ENCODE measurements at regions not wholly inside any gene's neighbourhood (a gene's known extent, or its start where the extent isn't known, plus 50 kb on each side); places are given as distances from the start of the nearest gene placed in this dataset.

- TF ChIP-seq ZNF207 (IDR thresholded peaks at IDR 0.05; ENCODE audit: borderline replicate concordance): no peak
- TF ChIP-seq BHLHE40 (IDR thresholded peaks at IDR 0.05; ENCODE audit: borderline replicate concordance in 1 of 2, low read depth in 2 of 2, low read length in 1 of 2): no peak
- TF ChIP-seq E2F4 (IDR thresholded peaks at IDR 0.05; ENCODE audit: low read depth, low read length): no peak
- no peak for TF ChIP-seq RAD51 (IDR thresholded peaks at IDR 0.05)
- no peak for TF ChIP-seq STAT3 (IDR thresholded peaks at IDR 0.05; ENCODE audit: low read depth, low read length)
Observed at GRCh38 chr5:126208691-126209090, 214.5 kb upstream of the GRAMD2B start (continued).

GRCh38 chr5:126210955-126211354 lies 212.3 kb upstream of the GRAMD2B start:
- FAIRE-seq (no peak), ATAC-seq (no peak), DNase-seq (ENCODE audit: low read depth, low spot score) (no peak)
- no peak for TF ChIP-seq ASH2L (IDR thresholded peaks at IDR 0.05; ENCODE audit: borderline replicate concordance, low read depth)
- no peak for TF ChIP-seq HSF1 (IDR thresholded peaks at IDR 0.05; ENCODE audit: low read depth, low read length)
- TF ChIP-seq IKZF1 (conservative IDR thresholded peaks at IDR 0.05): no peak
- no peak for TF ChIP-seq E2F8 (IDR thresholded peaks at IDR 0.05; ENCODE audit: low read depth, partially characterized antibody)
- no peak for TF ChIP-seq ETV6 (conservative IDR thresholded peaks at IDR 0.05 in 1 of 2, IDR thresholded peaks at IDR 0.05 in 1 of 2; ENCODE audit: borderline replicate concordance in 1 of 2, low read depth in 1 of 2)
- no peak for TF ChIP-seq POLR2AphosphoS2 (IDR thresholded peaks at IDR 0.05; ENCODE audit: low read depth, low read length)
- in situ Hi-C loops (cut with MboI) (no loop called here), intact Hi-C loops (cut with micrococcal nuclease; ENCODE audit: unreplicated experiment) (no loop called here)
- no peaks in the 10 kb centered on the region for H4K20me1 ChIP-seq (ENCODE audit: control insufficient read depth, insufficient read depth)
- H2AFZ ChIP-seq (ENCODE audit: control insufficient read depth, low read depth, low read length): no peak overlapping the region
- ChIA-PET CTCF (no interaction called here), SMC1A (ENCODE audit: uncharacterized antibody, unreplicated experiment) (no interaction called here), RAD21 (ENCODE audit: unreplicated experiment) (no interaction called here), POLR2A (no interaction called here)
- no peak overlapping the region for H3K4me2 ChIP-seq (ENCODE audit: control insufficient read depth, insufficient read depth)
- 17% methylated on average over 6 of the region's 6 CpGs for WGBS (ENCODE audit: insufficient coverage, insufficient replicate concordance, low lambda C conversion rate, missing lambda C conversion rate)
- no peak overlapping the region for H3K27ac ChIP-seq (ENCODE audit: control insufficient read depth, insufficient read depth)
- H3K9me3 ChIP-seq (replicated peaks; ENCODE audit: control insufficient read depth, insufficient read depth, low read length): no peaks in the 10 kb centered on the region
- no peaks in the 10 kb centered on the region for H3K4me1 ChIP-seq (ENCODE audit: control insufficient read depth, insufficient read depth, low read length)
- H3K4me3 ChIP-seq: no peak overlapping the region
- H3K9ac ChIP-seq (ENCODE audit: control insufficient read depth, insufficient read depth, low read length): no peak overlapping the region
- no peaks in the 10 kb centered on the region for H3K79me2 ChIP-seq (ENCODE audit: control insufficient read depth, insufficient read depth, low read length)
- no peaks in the 10 kb centered on the region for H3K27me3 ChIP-seq (replicated peaks in 1 of 2; ENCODE audit: control insufficient read depth in 2 of 2, insufficient read depth in 2 of 2, low read length in 1 of 2)
- H3K36me3 ChIP-seq (ENCODE audit: control insufficient read depth in 2 of 2, insufficient read depth in 2 of 2, low read length in 1 of 2): no peaks in the 10 kb centered on the region
- BruUV-seq (replicated peaks): no TSS peak

All from GM12878 (cell line).